HG03432 (cell line): ENCODE measurements at regions not wholly inside any gene's neighbourhood (a gene's known extent, or its start where the extent isn't known, plus 50 kb on each side); places are given as distances from the start of the nearest gene placed in this dataset.
"Not testable (repeated sequence)": the region's sequence is repeated elsewhere in the genome, so short reads cannot be mapped to it uniquely, and the experiment has no call there.

Source experiments
- ATAC-seq: cut with Tn5 transposase; IDR thresholded peaks from one replicate; pipeline ENCODE4 v1.9.1; 2021; ENCODE audit warnings: mild to moderate bottlenecking, moderate library complexity; ENCODE audit not compliant: unreplicated experiment

DNA sequence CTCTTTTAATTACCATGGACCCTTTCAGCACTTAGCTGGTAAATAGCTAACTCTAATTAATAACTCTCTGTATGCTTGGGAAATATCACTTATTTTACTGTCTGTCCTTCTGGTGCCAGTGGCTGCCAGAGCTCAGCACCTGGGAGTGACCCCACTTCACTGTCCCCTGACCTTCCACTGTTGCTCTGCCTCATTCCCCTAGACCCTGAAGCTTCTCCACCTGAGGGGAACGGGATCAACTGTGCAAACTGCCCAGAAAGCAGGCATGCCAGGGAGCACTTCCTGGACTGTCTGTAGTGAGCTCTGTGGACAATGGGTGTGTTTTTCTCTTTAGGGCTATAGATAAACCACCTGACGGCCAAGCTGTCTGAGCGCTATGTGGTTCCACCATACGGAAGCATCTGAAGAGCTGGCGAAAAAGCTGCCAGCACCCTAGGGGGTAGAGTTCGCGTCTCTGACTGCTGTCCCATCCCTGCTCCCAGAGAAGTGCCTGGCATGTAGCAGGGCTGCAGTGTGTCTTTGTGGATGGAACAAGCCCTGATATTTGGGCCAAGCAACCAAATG is 106.3 kb upstream of the FOXA2 start:
- no peak for ATAC-seq

GRCh38 chr20:22691369-22692118 is 107.2 kb upstream of the FOXA2 start:
- peak; percentile 91 for ATAC-seq

DNA sequence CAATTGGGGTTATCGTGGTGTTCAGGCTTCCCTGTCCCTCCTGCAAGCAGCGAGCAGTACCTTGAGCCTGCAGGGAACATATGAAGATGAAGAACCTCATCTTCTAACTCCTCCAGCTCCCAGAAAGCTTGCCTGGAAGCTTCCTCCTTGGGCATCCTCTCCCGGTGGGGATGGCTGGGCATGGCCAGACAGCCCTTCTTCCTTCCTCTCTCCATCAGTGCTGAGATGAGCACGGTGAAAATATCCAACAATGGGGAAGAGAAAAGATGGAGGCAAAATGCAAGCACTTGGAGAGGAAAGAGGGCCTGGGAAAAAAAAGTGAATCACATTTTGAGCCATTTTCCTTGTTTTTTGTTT is 107.7 kb upstream of the FOXA2 start:
- ATAC-seq: no peak

GRCh38 chr20:22692620-22693019 is 108.2 kb upstream of the FOXA2 start:
- not testable (repeated sequence) for ATAC-seq

- ATAC-seq: no peak
These were observed 112.4 kb upstream of the FOXA2 start for GRCh38 chr20:22696759-22697158.

- no peak for ATAC-seq
These were observed 114.0 kb upstream of the FOXA2 start for GRCh38 chr20:22698259-22698842.

DNA sequence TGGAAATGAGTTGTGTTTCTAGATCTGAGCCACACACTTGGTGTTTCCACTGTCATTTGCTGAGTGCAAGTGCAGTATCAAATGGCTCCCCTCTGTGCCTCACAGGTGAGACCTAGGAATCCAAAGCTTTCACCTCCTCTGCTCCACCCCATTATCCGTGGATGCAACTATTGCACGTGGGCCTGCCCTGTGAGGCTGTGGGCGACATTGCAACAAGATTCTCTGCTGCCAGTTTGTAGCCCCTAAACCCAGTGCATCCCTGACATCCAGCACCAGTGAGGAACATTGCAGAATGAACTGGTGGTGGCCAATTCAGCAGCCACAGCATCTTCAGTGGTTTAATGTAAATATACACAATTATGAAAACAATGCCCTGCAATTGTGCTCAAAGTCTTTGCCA is 115.0 kb upstream of the FOXA2 start:
- ATAC-seq: no peak

DNA sequence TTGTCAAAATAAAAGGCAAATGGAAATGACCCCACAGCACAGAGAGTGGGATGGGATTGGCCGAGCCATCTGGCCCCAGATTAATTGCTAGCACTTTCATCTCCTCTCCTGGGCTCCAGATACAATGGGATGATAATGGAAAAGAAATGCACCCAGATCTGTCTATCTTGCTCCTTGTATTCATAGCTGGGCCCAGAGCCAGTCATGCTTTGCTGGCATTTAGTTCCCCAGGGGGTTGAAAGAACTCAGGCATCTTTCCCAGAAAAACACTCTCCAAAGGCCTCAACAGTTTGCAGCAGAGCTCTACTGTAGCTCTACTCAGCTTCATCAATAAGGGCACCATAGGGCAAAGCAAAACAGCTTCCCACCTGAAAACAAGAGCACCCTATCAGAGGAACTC is 116.0 kb upstream of the FOXA2 start:
- no peak for ATAC-seq

- no peak for ATAC-seq
These were observed 117.4 kb upstream of the FOXA2 start for GRCh38 chr20:22701679-22702308.

DNA sequence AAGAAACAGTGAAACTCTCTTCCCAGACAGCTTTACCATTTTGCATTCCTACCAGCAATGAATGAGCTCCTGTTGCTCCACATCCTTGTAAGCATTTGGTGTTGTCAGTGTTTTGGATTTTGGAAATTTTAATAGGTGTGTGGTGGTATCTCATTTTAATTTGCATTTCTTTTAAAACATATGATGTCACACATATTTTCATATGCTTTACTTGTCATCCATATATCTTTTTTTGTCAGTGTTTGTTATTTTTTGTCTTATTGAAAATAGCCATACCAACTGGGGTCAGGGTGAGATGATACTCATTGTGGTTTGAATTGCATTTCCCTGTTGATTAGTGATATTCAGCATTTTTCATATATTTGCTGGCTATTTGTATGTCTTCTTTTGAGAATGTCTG is 119.5 kb upstream of the FOXA2 start:
- no peak for ATAC-seq

DNA sequence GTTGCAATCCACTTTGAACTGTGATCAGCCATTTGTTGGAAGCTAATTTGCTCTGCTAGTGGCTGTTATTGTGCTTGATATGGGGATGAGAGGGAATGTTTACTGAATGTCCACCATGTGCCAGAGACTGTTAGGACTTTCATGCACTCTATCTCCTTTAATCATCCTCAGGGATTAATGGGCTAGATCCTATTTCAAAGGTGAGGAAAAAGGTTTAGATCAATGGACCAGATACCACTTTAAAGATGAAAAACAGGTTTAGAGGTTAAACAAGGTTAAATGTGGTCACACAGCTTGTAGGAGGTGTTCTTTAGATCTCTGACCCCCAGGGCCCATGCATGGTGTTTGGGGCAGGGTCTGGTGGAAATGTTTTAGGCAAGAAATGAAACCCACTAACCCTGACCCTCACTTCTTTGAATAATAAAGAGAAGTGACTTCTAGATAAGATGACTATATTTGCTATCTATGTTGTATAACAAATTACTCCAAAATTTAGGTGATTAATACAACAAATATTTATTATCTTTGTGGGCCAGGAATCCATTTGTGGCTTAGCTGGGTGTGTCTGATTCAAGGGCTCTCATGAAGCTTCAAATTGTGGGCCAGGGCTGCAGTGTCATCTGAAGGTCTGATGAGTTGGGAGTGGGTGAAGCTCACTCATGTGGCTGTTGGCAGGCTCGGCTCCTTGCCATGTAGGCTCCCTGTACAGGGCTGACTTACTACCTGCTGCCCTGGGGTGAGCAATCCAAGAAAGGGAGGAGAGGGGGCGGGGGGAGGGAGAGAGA is 127.8 kb upstream of the FOXA2 start:
- no peak for ATAC-seq

GRCh38 chr20:22716821-22717351 is 132.5 kb upstream of the FOXA2 start:
- no peak for ATAC-seq

- ATAC-seq: no peak
These were observed 133.1 kb upstream of the FOXA2 start for GRCh38 chr20:22717466-22717865.

GRCh38 chr20:22719167-22719591 is 134.8 kb upstream of the FOXA2 start:
- ATAC-seq: no peak

- no peak for ATAC-seq
These were observed 135.8 kb upstream of the FOXA2 start for GRCh38 chr20:22720206-22720605.

DNA sequence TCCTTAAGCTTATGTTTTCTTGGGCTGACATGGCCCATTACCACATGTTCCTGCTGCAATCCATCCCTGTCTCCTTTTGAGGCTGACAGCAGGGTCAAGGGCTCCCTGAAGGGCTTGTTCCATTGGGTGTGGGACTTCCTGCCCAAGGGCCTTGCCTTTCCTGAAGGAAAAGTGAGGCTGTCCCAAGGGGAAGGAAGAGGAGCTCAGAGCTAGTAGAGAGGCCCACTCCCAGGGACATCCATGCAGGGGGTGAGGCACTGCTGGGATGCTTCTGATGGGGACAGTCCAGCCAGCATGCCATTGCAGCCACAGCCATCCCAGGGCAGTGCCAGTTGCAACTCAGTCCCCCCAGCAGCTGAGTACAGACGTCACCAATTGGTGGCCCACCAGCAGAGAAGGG is 138.4 kb upstream of the FOXA2 start:
- no peak for ATAC-seq

DNA sequence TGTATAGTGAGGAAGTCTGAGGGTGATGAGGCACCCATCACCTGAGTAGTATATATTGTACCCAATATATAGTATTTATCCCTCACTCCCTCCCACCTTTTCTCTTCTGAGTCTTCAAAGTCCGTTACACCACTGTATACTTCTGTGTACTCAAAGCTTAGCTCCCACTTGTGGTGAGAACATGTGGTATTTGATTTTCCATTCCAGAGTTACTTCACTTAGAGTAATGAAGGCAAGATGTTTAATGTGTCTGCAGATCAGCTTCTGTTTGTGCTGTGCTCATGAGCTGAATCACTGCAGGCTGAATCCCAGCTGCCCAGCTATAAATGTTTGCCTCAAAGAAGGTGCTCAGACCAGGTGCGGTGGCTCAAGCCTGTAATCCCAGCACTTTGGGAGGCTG is 139.3 kb upstream of the FOXA2 start:
- ATAC-seq: no peak

- ATAC-seq: no peak
These were observed 143.9 kb upstream of the FOXA2 start for GRCh38 chr20:22728146-22728745.

DNA sequence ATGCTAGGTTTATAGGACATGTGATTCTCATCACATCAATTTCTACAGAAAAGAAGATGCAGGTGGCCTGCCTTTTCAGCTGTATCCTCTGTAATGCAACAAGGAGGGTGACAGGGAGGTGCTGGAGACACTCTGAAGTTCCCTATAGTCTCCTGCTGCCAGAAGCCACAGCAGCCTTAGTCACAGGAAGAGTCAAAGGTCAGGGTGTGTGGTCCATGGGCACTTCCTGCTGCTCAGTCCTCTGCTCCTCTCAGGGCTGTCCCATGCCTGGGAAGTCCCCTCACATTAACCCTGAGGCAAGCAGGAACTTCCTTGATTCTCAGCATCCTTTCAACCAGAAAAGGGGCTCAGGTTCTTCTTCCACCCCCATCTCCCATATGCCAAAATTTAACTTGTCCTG is 144.8 kb upstream of the FOXA2 start:
- ATAC-seq: no peak

DNA sequence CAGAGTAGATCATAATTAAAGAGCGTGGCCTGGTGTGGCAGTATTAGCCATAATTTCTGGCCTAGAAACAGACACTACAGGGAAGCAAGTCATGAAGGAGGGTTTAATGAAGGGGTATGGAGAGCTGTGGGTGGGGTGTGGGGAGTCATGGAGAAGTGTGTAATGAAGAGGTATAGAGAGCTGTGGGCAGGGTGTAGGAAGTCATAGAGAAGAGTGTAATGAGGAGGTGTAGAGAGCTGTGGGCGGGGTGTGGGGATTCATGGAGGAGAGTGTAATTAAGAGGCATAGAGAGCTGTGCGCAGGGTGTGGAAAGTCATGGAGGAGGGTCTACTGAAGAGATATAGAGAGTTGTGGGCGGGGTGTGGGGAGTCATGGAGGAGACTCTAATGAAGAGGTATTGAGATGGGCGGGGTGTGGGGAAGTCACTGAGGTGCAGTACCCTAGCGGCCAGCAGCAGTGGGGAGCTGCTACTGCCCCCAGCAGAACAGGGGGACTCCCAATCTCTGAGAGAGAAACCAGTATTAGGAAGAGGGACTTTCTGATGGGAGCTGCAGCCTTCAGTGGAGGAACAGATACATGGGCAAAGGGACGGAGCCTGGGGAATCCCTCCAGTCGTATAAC is 145.4 kb upstream of the FOXA2 start:
- ATAC-seq: no peak
